PC-3 (cell line): ENCODE measurements at regions not wholly inside any gene's neighbourhood (a gene's known extent, or its start where the extent isn't known, plus 50 kb on each side); places are given as distances from the start of the nearest gene placed in this dataset.

Source experiments
- EZH2 ChIP-seq: fragments of 300-600 bp; sonication (generic); IDR thresholded peaks from one replicate; pipeline ENCODE4 v1.6.1; 2017; ENCODE audit warnings: antibody characterized with exemption, mild to moderate bottlenecking, low read length; ENCODE audit not compliant: unreplicated experiment
- TF ChIP-seq, protein P1 (sequence below): fragments of 300-600 bp; sonication (generic); conservative IDR thresholded peaks from 2 replicates; pipeline ENCODE4 v1.5.1; 2017; ENCODE audit warnings: antibody characterized with exemption, low read depth, mild to moderate bottlenecking, low read length

- TF ChIP-seq, protein P1, sequence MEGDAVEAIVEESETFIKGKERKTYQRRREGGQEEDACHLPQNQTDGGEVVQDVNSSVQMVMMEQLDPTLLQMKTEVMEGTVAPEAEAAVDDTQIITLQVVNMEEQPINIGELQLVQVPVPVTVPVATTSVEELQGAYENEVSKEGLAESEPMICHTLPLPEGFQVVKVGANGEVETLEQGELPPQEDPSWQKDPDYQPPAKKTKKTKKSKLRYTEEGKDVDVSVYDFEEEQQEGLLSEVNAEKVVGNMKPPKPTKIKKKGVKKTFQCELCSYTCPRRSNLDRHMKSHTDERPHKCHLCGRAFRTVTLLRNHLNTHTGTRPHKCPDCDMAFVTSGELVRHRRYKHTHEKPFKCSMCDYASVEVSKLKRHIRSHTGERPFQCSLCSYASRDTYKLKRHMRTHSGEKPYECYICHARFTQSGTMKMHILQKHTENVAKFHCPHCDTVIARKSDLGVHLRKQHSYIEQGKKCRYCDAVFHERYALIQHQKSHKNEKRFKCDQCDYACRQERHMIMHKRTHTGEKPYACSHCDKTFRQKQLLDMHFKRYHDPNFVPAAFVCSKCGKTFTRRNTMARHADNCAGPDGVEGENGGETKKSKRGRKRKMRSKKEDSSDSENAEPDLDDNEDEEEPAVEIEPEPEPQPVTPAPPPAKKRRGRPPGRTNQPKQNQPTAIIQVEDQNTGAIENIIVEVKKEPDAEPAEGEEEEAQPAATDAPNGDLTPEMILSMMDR: no peak
- no peak for TF ChIP-seq EZH2
These were observed 217.0 kb downstream of the TBX18 start for GRCh38 chr6:84547341-84547801.
